ENCODE measurements at regions not wholly inside any gene's neighbourhood (a gene's known extent, or its start where the extent isn't known, plus 50 kb on each side); places are given as distances from the start of the nearest gene placed in this dataset.

GRCh38 chr9:82081496-82081895, 92.9 kb downstream of the SPATA31D1 start:
- Histone ChIP-seq H3K9ac (ENCODE audit: insufficient read depth, low read length) (no peak overlapping the region), H3K27me3 (ENCODE audit: control insufficient read depth, insufficient read depth, low read length) (no peaks in the 10 kb centered on the region), H3K4me3 (replicated peaks in 1 of 4; ENCODE audit: control extremely low read depth in 1 of 4, insufficient read depth in 1 of 4, low read depth in 3 of 4, low read length in 4 of 4) (no peak overlapping the region), H2AFZ (ENCODE audit: low read length) (no peak overlapping the region), H3K79me2 (ENCODE audit: control insufficient read depth, insufficient read depth, low read length) (no peaks in the 10 kb centered on the region), H3K4me2 (ENCODE audit: extremely low read depth, insufficient read depth, low read length) (no peak overlapping the region), H3K4me1 (ENCODE audit: control insufficient read depth, extremely low read depth, insufficient read depth, low read length) (no peaks in the 10 kb centered on the region), H3K27ac (ENCODE audit: insufficient read depth, low read length) (no peak overlapping the region), H4K20me1 (ENCODE audit: control insufficient read depth, extremely low read depth, insufficient read depth, low read length) (no peaks in the 10 kb centered on the region), H3K9me3 (ENCODE audit: control insufficient read depth, insufficient read depth, low read depth, low read length) (no peaks in the 10 kb centered on the region), H3K36me3 (ENCODE audit: control insufficient read depth, insufficient read depth, low read length) (no peaks in the 10 kb centered on the region)
- no peak for TF ChIP-seq CTCF (conservative IDR thresholded peaks at IDR 0.05 in 1 of 2, IDR thresholded peaks at IDR 0.05 in 1 of 2; ENCODE audit: low read depth in 1 of 2, low read length in 2 of 2)
- TF ChIP-seq EZH2 (IDR thresholded peaks at IDR 0.05; ENCODE audit: low read length, missing control alignments) = no peak
- peak in 1 of 2 donors; percentile 24 for DNase-seq (ENCODE audit: low read depth in 2 of 2)

- Histone ChIP-seq H3K9ac (ENCODE audit: insufficient read depth, low read length) (no peak overlapping the region), H4K20me1 (ENCODE audit: control insufficient read depth, extremely low read depth, insufficient read depth, low read length) (no peaks in the 10 kb centered on the region), H3K27me3 (ENCODE audit: control insufficient read depth, insufficient read depth, low read length) (no peaks in the 10 kb centered on the region), H3K4me2 (ENCODE audit: extremely low read depth, insufficient read depth, low read length) (no peak overlapping the region), H3K4me3 (replicated peaks in 1 of 4; ENCODE audit: control extremely low read depth in 1 of 4, insufficient read depth in 1 of 4, low read depth in 3 of 4, low read length in 4 of 4) (no peak overlapping the region), H3K4me1 (ENCODE audit: control insufficient read depth, extremely low read depth, insufficient read depth, low read length) (no peaks in the 10 kb centered on the region), H3K79me2 (ENCODE audit: control insufficient read depth, insufficient read depth, low read length) (no peaks in the 10 kb centered on the region), H3K36me3 (ENCODE audit: control insufficient read depth, insufficient read depth, low read length) (no peaks in the 10 kb centered on the region), H3K9me3 (ENCODE audit: control insufficient read depth, insufficient read depth, low read depth, low read length) (no peaks in the 10 kb centered on the region), H3K27ac (ENCODE audit: insufficient read depth, low read length) (no peak overlapping the region), H2AFZ (ENCODE audit: low read length) (no peak overlapping the region)
- TF ChIP-seq EZH2 (IDR thresholded peaks at IDR 0.05; ENCODE audit: low read length, missing control alignments) = no peak
- TF ChIP-seq CTCF (conservative IDR thresholded peaks at IDR 0.05 in 1 of 2, IDR thresholded peaks at IDR 0.05 in 1 of 2; ENCODE audit: low read depth in 1 of 2, low read length in 2 of 2) = no peak
- no peak for DNase-seq (ENCODE audit: low read depth in 2 of 2)
Observed at GRCh38 chr9:82082563-82082962, 94.0 kb downstream of the SPATA31D1 start.

- Histone ChIP-seq H3K9me3 (ENCODE audit: control insufficient read depth, insufficient read depth, low read depth, low read length) (no peaks in the 10 kb centered on the region), H3K27me3 (ENCODE audit: control insufficient read depth, insufficient read depth, low read length) (no peaks in the 10 kb centered on the region), H3K27ac (ENCODE audit: insufficient read depth, low read length) (no peak overlapping the region), H2AFZ (ENCODE audit: low read length) (no peak overlapping the region), H3K36me3 (ENCODE audit: control insufficient read depth, insufficient read depth, low read length) (no peaks in the 10 kb centered on the region), H3K4me1 (ENCODE audit: control insufficient read depth, extremely low read depth, insufficient read depth, low read length) (no peaks in the 10 kb centered on the region), H3K4me2 (ENCODE audit: extremely low read depth, insufficient read depth, low read length) (no peak overlapping the region), H3K79me2 (ENCODE audit: control insufficient read depth, insufficient read depth, low read length) (no peaks in the 10 kb centered on the region), H4K20me1 (ENCODE audit: control insufficient read depth, extremely low read depth, insufficient read depth, low read length) (no peaks in the 10 kb centered on the region), H3K9ac (ENCODE audit: insufficient read depth, low read length) (no peak overlapping the region), H3K4me3 (replicated peaks in 1 of 4; ENCODE audit: control extremely low read depth in 1 of 4, insufficient read depth in 1 of 4, low read depth in 3 of 4, low read length in 4 of 4) (no peak overlapping the region)
- no peak for DNase-seq (ENCODE audit: low read depth in 2 of 2)
- TF ChIP-seq EZH2 (IDR thresholded peaks at IDR 0.05; ENCODE audit: low read length, missing control alignments) (no peak), CTCF (conservative IDR thresholded peaks at IDR 0.05 in 1 of 2, IDR thresholded peaks at IDR 0.05 in 1 of 2; ENCODE audit: low read depth in 1 of 2, low read length in 2 of 2) (no peak)
Observed at GRCh38 chr9:82088591-82088990, 100.0 kb downstream of the SPATA31D1 start.
